Spleen (tissue), 11 donors: ENCODE measurements at regions not wholly inside any gene's neighbourhood (a gene's known extent, or its start where the extent isn't known, plus 50 kb on each side); places are given as distances from the start of the nearest gene placed in this dataset.

Experiments used
- DNase-seq: peaks from one replicate; pipeline ENCODE4 v3.0.0-alpha.2; 2020
- H3K27ac ChIP-seq, 8 donors: fragments of 200-600 bp; sonication (generic) in 7 of 8; 1 replicate in 4 of 8; 2 replicates in 4 of 8; pipeline versions ENCODE4 v1.5.0 to v1.8.0; 2016 to 2021; ENCODE audit warnings: inconsistent platforms in 4 of 8, mild to moderate bottlenecking in 4 of 8, moderate library complexity in 1 of 8
- H3K27me3 ChIP-seq, 7 donors: fragments of 200-600 bp; sonication (generic) in 6 of 7; replicated peaks in 1 of 7; 1 replicate in 4 of 7; 2 replicates in 3 of 7; pipeline versions ENCODE4 v1.5.0 to v1.8.0; 2016 to 2021; ENCODE audit warnings: inconsistent platforms in 3 of 7, mild to moderate bottlenecking in 1 of 7
- H3K36me3 ChIP-seq, 6 donors: fragments of 200-600 bp; sonication (generic) in 5 of 6; 1 replicate in 4 of 6; 2 replicates in 2 of 6; pipeline versions ENCODE4 v1.5.0 to v1.8.0; 2016 to 2021; ENCODE audit warnings: inconsistent platforms in 2 of 6
- H3K4me1 ChIP-seq, 6 donors: fragments of 200-600 bp; sonication (generic) in 5 of 6; 1 replicate in 3 of 6; 2 replicates in 3 of 6; pipeline versions ENCODE4 v1.5.0 to v1.8.0; 2016 to 2021; ENCODE audit warnings: inconsistent platforms in 3 of 6
- H3K4me3 ChIP-seq, 8 donors: fragments of 200-600 bp; sonication (generic) in 7 of 8; 1 replicate in 4 of 8; 2 replicates in 4 of 8; pipeline versions ENCODE4 v1.5.0 to v1.8.0; 2016 to 2021; ENCODE audit warnings: inconsistent platforms in 4 of 8, mild to moderate bottlenecking in 4 of 8, moderate library complexity in 2 of 8
- H3K9me3 ChIP-seq, 8 donors: fragments of 200-600 bp; sonication (generic) in 7 of 8; 1 replicate in 4 of 8; 2 replicates in 4 of 8; pipeline versions ENCODE4 v1.5.0 to v1.8.0; 2016 to 2021; ENCODE audit warnings: inconsistent platforms in 4 of 8
- CTCF ChIP-seq, 11 experiments: fragments of 200-600 bp in 7 of 11; fragments of 450-650 bp in 4 of 11; sonication (generic) in 4 of 11; IDR thresholded peaks in 8 of 11; conservative IDR thresholded peaks in 3 of 11; 1 replicate in 7 of 11; 2 replicates in 4 of 11; pipeline versions ENCODE4 v1.4.0 to v1.8.0; 2016 to 2021; ENCODE audit warnings: antibody characterized with exemption in 11 of 11, inconsistent platforms in 4 of 11, mild to moderate bottlenecking in 1 of 11
- POLR2A ChIP-seq, 3 donors: fragments of 450-650 bp; IDR thresholded peaks; one replicate each; pipeline ENCODE4 v1.5.1; 2017; ENCODE audit warnings: antibody characterized with exemption in 3 of 3, mild to moderate bottlenecking in 1 of 3
- POLR2AphosphoS5 ChIP-seq, 3 donors: sonication (generic); formaldehyde crosslinking; IDR thresholded peaks; one replicate each; pipeline ENCODE4 v1.5.1; 2017; ENCODE audit warnings: antibody characterized with exemption in 3 of 3
- WGBS, 5 donors: extraction: QIAGEN DNeasy Blood & Tissue Kit in 3 of 5; methylation state at CpG; one replicate each; pipeline versions ENCODE4 v1.1.5 to v1.1.7; 2013 to 2018; 5-methylcytosine and 5-hydroxymethylcytosine counted together
- intact Hi-C: fragments of 100-400 bp; cut with DNase I; formaldehyde crosslinking; loops from one replicate; pipeline ENCODE4 v1.15.0; 2023; ENCODE audit warnings: low total_unique reads
- donor health status: healthy with polysubstance abuse.
- donor health status: DM: no; HTN: no; CAD: no; lungs with moderate emphysema.
- donor health status: DM: no; HTN: no; CAD: no.
- donor health status: Bipolar disorder and iron deficiency.
- donor health status: healthy.
- donor health status: DM: no; HTN: no; CAD: no.
- donor health status: DM: yes; HTN: yes; CAD: no.

GRCh38 chr2:138421315-138421970 is 80.1 kb upstream of the SPOPL start:
- no peak overlapping the region for H3K4me3 ChIP-seq
- no peak for DNase-seq
- intact Hi-C loops = no loop called here
- TF ChIP-seq CTCF (IDR thresholded peaks at IDR 0.05 in 8 of 11, conservative IDR thresholded peaks at IDR 0.05 in 3 of 11) = no peak
- H3K9me3 ChIP-seq = peaks cover 0 to 16% (median 11%) of the 10 kb centered on the region in 8 donors
- H3K4me1 ChIP-seq = no peaks in the 10 kb centered on the region
- 75 to 89% (median 86%) methylated on average over 3 of the region's 3 CpGs for WGBS, 5 donors
- H3K27me3 ChIP-seq = no peaks in the 10 kb centered on the region
- no peaks in the 10 kb centered on the region for H3K36me3 ChIP-seq
- H3K27ac ChIP-seq = no peak overlapping the region

GRCh38 chr2:138421971-138422335 is 79.6 kb upstream of the SPOPL start:
- no peak for TF ChIP-seq CTCF (IDR thresholded peaks at IDR 0.05 in 8 of 11, conservative IDR thresholded peaks at IDR 0.05 in 3 of 11)
- TF ChIP-seq POLR2AphosphoS5 (IDR thresholded peaks at IDR 0.05) = no peak
- no peak for TF ChIP-seq POLR2A (IDR thresholded peaks at IDR 0.05)
- H3K4me1 ChIP-seq = no peaks in the 10 kb centered on the region
- intact Hi-C loops = no loop called here
- H3K4me3 ChIP-seq = no peak overlapping the region
- H3K36me3 ChIP-seq = no peaks in the 10 kb centered on the region
- H3K27ac ChIP-seq = no peak overlapping the region
- no peaks in the 10 kb centered on the region for H3K27me3 ChIP-seq
- no peak for DNase-seq
- peaks cover 0 to 21% (median 16%) of the 10 kb centered on the region in 8 donors for H3K9me3 ChIP-seq

- TF ChIP-seq POLR2AphosphoS5 (IDR thresholded peaks at IDR 0.05) (no peak), POLR2A (IDR thresholded peaks at IDR 0.05) (no peak), CTCF (IDR thresholded peaks at IDR 0.05 in 8 of 11, conservative IDR thresholded peaks at IDR 0.05 in 3 of 11) (no peak)
- H3K27ac ChIP-seq = no peak overlapping the region
- peaks cover 0 to 28% (median 20%) of the 10 kb centered on the region in 8 donors for H3K9me3 ChIP-seq
- H3K4me1 ChIP-seq = no peaks in the 10 kb centered on the region
- WGBS, 5 donors = 87 to 93% (median 91%) methylated on average over 2 of the region's 2 CpGs
- H3K4me3 ChIP-seq = no peak overlapping the region
- H3K27me3 ChIP-seq = no peaks in the 10 kb centered on the region
- H3K36me3 ChIP-seq = no peaks in the 10 kb centered on the region
- no peak for DNase-seq
- intact Hi-C loops = no loop called here
Measured at GRCh38 chr2:138423198-138423597, 78.4 kb upstream of the SPOPL start.

- no peaks in the 10 kb centered on the region for H3K36me3 ChIP-seq
- 89 to 100% (median 93%) methylated on average over 1 of the region's 1 CpG for WGBS, 5 donors
- peaks cover 0 to 31% (median 20%) of the 10 kb centered on the region in 8 donors for H3K9me3 ChIP-seq
- no peak overlapping the region for H3K27ac ChIP-seq
- no peaks in the 10 kb centered on the region for H3K4me1 ChIP-seq
- TF ChIP-seq POLR2AphosphoS5 (IDR thresholded peaks at IDR 0.05) (no peak), POLR2A (IDR thresholded peaks at IDR 0.05) (no peak), CTCF (IDR thresholded peaks at IDR 0.05 in 8 of 11, conservative IDR thresholded peaks at IDR 0.05 in 3 of 11) (no peak)
- intact Hi-C loops = no loop called here
- no peak overlapping the region for H3K4me3 ChIP-seq
- H3K27me3 ChIP-seq = no peaks in the 10 kb centered on the region
- no peak for DNase-seq
Measured at GRCh38 chr2:138423745-138424144, 77.8 kb upstream of the SPOPL start.
